ENCODE measurements at regions not wholly inside any gene's neighbourhood (a gene's known extent, or its start where the extent isn't known, plus 50 kb on each side); places are given as distances from the start of the nearest gene placed in this dataset.

DNA sequence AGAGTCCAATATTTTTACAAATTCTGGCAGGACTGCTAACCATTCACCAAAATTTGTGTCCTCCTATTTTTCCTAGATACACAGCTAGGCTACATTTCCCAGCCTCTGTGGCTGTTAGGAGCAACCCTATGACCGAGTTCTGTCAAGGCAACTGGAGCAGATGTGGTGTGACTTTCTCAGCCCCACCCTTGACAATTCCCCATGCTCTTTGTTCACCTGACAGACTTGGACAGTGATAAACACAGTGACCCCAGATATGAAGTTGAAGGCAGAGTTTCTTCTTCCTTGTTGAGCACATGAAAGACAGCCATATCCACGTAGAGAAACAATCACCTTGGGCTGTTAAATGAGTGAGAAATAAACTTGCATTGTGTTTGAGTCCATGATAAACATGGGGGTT, 1162.1 kb downstream of the SORCS3 start:
- no peaks in the 10 kb centered on the region for H3K36me3 ChIP-seq
- no peak overlapping the region for H3K27ac ChIP-seq
- no peaks in the 10 kb centered on the region for H3K27me3 ChIP-seq (replicated peaks in 1 of 7)
- no peak overlapping the region for H3K4me3 ChIP-seq
- no peaks in the 10 kb centered on the region for H3K4me1 ChIP-seq
- 30 to 52% (median 39%) methylated on average over 2 of the region's 2 CpGs for WGBS, 5 donors
- no peak for TF ChIP-seq POLR2A (IDR thresholded peaks at IDR 0.05)
- TF ChIP-seq, protein P1, sequence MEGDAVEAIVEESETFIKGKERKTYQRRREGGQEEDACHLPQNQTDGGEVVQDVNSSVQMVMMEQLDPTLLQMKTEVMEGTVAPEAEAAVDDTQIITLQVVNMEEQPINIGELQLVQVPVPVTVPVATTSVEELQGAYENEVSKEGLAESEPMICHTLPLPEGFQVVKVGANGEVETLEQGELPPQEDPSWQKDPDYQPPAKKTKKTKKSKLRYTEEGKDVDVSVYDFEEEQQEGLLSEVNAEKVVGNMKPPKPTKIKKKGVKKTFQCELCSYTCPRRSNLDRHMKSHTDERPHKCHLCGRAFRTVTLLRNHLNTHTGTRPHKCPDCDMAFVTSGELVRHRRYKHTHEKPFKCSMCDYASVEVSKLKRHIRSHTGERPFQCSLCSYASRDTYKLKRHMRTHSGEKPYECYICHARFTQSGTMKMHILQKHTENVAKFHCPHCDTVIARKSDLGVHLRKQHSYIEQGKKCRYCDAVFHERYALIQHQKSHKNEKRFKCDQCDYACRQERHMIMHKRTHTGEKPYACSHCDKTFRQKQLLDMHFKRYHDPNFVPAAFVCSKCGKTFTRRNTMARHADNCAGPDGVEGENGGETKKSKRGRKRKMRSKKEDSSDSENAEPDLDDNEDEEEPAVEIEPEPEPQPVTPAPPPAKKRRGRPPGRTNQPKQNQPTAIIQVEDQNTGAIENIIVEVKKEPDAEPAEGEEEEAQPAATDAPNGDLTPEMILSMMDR (IDR thresholded peaks at IDR 0.05 in 8 of 11, conservative IDR thresholded peaks at IDR 0.05 in 3 of 11) = no peak
- no peak for TF ChIP-seq POLR2AphosphoS5 (IDR thresholded peaks at IDR 0.05)
- H3K9me3 ChIP-seq = no peaks in the 10 kb centered on the region
- intact Hi-C loops (cut with DNase I; ENCODE audit: low total_unique reads) = no loop called here
- DNase-seq = no peak

DNA sequence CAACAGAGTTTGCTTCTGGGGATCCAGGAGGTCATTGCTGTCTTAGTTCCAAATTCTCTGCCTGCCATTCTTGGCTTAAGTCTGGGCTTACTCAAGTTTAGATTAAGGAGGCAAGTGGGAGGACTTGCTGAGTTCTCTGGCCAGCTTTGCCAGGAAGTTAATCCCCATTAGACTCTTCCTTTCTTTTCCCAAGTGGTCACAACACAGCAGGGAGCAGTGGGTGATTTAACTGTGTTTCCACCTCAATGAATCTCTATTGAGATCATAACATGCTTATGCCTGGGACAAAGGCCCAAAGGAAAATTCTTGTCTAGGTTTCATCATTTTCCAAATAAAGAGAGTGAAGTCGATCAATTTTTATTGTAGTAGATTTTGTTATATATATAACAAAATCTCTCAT, 1159.6 kb downstream of the SORCS3 start:
- WGBS, 5 donors = 67 to 86% (median 83%) methylated on average over 1 of the region's 1 CpG

DNA sequence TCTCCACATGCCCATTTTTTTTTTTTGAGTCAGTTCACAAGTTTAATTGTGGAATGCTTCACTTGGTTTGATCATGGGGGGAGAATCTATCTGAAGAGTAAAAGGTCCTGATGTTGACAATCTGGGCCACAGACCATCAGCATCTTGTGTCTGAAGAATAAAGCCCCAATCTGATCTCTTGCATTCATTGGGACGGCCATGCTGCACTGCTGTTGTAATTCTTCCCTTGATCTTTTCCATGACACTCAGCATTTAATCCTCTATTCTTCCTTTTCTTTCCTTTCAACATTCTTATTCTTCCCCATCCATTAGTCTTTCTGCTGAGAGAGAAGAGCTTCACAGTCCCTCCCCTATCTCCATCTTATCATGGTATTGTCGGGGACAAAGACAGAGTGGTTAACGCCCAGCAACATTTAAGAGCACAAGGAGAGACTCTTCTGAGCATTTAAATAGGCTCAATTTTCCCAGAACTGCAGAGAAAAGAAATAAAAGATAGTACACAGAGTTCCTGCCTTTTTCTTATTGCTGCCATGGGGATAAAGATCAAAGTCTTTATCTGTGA, 1157.3 kb downstream of the SORCS3 start:
- no peak for DNase-seq
- Histone ChIP-seq H3K27ac (no peak overlapping the region), H3K4me1 (no peaks in the 10 kb centered on the region), H3K36me3 (no peaks in the 10 kb centered on the region), H3K27me3 (replicated peaks in 1 of 7) (no peaks in the 10 kb centered on the region), H3K9me3 (no peaks in the 10 kb centered on the region), H3K4me3 (no peak overlapping the region)
- TF ChIP-seq POLR2AphosphoS5 (IDR thresholded peaks at IDR 0.05) = no peak
- TF ChIP-seq POLR2A (IDR thresholded peaks at IDR 0.05) = no peak
- TF ChIP-seq, protein P1 (IDR thresholded peaks at IDR 0.05 in 8 of 11, conservative IDR thresholded peaks at IDR 0.05 in 3 of 11) = no peak
- intact Hi-C loops (cut with DNase I; ENCODE audit: low total_unique reads) = no loop called here
- WGBS, 5 donors = 70 to 76% (median 72%) methylated on average over 3 of the region's 3 CpGs

More for the DNA sequence above, 1159.6 kb downstream of the SORCS3 start:
- TF ChIP-seq, protein P1 (IDR thresholded peaks at IDR 0.05 in 8 of 11, conservative IDR thresholded peaks at IDR 0.05 in 3 of 11) = no peak
- TF ChIP-seq POLR2A (IDR thresholded peaks at IDR 0.05) (no peak), POLR2AphosphoS5 (IDR thresholded peaks at IDR 0.05) (no peak)
- no peak for DNase-seq
- Histone ChIP-seq H3K27me3 (replicated peaks in 1 of 7) (no peaks in the 10 kb centered on the region), H3K4me1 (no peaks in the 10 kb centered on the region), H3K9me3 (no peaks in the 10 kb centered on the region), H3K27ac (no peak overlapping the region), H3K36me3 (no peaks in the 10 kb centered on the region), H3K4me3 (no peak overlapping the region)
- intact Hi-C loops (cut with DNase I; ENCODE audit: low total_unique reads) = no loop called here

DNA sequence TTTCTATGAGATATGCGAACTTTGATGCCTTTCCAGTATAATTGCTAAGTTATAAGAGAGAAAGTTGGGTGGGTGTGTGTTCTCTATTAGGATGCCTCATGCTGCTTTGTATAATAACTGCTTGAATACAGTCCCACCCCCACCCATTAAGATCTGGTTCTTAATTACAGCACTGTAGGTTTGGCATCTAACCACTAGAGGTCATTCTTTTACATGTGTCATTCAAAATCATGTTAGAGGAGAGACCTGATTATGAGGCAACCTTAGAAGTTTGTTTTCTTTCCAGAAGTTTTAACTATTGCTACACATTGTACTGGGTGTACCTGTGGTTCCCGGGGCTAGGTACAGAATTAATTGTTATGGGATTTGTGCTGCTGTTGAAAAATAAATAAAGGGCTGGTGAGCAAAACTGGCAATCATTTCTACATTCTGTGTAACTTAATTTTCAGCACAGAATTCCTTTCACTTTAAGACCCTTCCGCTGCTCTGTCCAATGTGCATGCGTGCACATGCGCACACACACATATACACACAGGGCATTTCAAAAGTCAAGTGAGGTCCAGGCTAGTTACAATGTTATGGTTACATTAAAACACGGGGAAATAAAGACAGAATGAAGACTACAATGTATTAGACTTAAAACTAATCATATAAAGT, 1156.3 kb downstream of the SORCS3 start:
- no peak for TF ChIP-seq POLR2A (IDR thresholded peaks at IDR 0.05)
- TF ChIP-seq, protein P1 (IDR thresholded peaks at IDR 0.05 in 8 of 11, conservative IDR thresholded peaks at IDR 0.05 in 3 of 11) = peak in 7 of 11 experiments; percentile 18 to 42 (median 35)
- H3K4me1 ChIP-seq = no peaks in the 10 kb centered on the region
- intact Hi-C loops (cut with DNase I; ENCODE audit: low total_unique reads) = no loop called here
- H3K27ac ChIP-seq = no peak overlapping the region
- 65 to 72% (median 66%) methylated on average over 6 of the region's 6 CpGs for WGBS, 5 donors
- no peaks in the 10 kb centered on the region for H3K9me3 ChIP-seq
- no peak for DNase-seq
- H3K4me3 ChIP-seq = no peak overlapping the region
- no peaks in the 10 kb centered on the region for H3K36me3 ChIP-seq
- H3K27me3 ChIP-seq (replicated peaks in 1 of 7) = no peaks in the 10 kb centered on the region

All from spleen (tissue), 11 donors.